Large intestine (tissue), 3 donors: ENCODE measurements at regions not wholly inside any gene's neighbourhood (a gene's known extent, or its start where the extent isn't known, plus 50 kb on each side); places are given as distances from the start of the nearest gene placed in this dataset.
A peak's percentile ranks its signal among the peaks of the same experiment; 100 is the strongest.

Experiments used
- DNase-seq, 2 donors: peaks; one replicate each; pipeline versions ENCODE4 v3.0.0 to v3.0.0-alpha.2; 2013
- H3K27ac ChIP-seq: one replicate; pipeline ENCODE4 v1.5.1; 2013; ENCODE audit warnings: low read length
- H3K27me3 ChIP-seq: 2 replicates; pipeline ENCODE4 v1.6.1; 2013; ENCODE audit warnings: low read length; ENCODE audit not compliant: control insufficient read depth, insufficient read depth
- H3K36me3 ChIP-seq: 2 replicates; pipeline ENCODE4 v1.6.1; 2013; ENCODE audit warnings: low read length; ENCODE audit not compliant: control insufficient read depth, insufficient read depth
- H3K4me1 ChIP-seq: one replicate; pipeline ENCODE4 v1.6.1; 2013; ENCODE audit warnings: low read length; ENCODE audit not compliant: control insufficient read depth, insufficient read depth
- H3K4me3 ChIP-seq: one replicate; pipeline ENCODE4 v1.5.1; 2013; ENCODE audit warnings: low read length
- H3K9me3 ChIP-seq: one replicate; pipeline ENCODE4 v1.6.1; 2013; ENCODE audit warnings: mild to moderate bottlenecking, low read depth, low read length, moderate library complexity; ENCODE audit not compliant: control insufficient read depth
- WGBS: methylation state at CpG from one replicate; pipeline ENCODE4 v1.1.5; 2013; ENCODE audit warnings: low lambda C conversion rate; ENCODE audit not compliant: insufficient coverage; 5-methylcytosine and 5-hydroxymethylcytosine counted together

DNA sequence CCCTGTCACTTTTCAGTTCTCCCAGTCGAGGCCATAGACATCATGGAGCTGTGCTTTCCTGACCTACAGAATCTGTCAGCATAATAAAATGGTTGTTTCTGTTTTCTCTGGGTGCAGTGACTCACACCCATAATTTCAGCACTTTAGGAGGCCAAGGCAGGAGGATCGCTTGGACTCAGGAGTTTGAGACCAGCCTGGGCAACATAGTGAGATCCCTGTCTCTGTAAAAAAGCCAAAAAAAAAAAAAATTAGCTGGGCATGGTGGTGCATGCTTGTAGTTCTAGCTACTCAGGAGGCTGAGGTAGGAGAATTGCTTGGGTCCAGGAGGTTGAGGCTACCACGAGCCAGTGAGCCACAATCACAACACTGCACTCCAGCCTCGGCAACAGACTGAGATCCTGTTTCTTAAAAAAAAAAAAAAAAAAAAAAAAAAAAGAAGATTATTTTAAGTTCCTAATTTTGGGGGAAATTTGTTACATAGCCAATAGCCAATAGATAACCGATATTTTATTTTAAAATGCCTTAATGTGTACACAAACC lies 196.2 kb downstream of the ADSS2 start:
- H3K4me3 ChIP-seq, result no peak overlapping the region
- no peak for DNase-seq
- 100% methylated on average over 1 of the region's 5 CpGs for WGBS
- H3K27me3 ChIP-seq, result no peaks in the 10 kb centered on the region
- H3K4me1 ChIP-seq, result no peaks in the 10 kb centered on the region
- no peak overlapping the region for H3K27ac ChIP-seq
- H3K9me3 ChIP-seq, result no peaks in the 10 kb centered on the region
- no peaks in the 10 kb centered on the region for H3K36me3 ChIP-seq

DNA sequence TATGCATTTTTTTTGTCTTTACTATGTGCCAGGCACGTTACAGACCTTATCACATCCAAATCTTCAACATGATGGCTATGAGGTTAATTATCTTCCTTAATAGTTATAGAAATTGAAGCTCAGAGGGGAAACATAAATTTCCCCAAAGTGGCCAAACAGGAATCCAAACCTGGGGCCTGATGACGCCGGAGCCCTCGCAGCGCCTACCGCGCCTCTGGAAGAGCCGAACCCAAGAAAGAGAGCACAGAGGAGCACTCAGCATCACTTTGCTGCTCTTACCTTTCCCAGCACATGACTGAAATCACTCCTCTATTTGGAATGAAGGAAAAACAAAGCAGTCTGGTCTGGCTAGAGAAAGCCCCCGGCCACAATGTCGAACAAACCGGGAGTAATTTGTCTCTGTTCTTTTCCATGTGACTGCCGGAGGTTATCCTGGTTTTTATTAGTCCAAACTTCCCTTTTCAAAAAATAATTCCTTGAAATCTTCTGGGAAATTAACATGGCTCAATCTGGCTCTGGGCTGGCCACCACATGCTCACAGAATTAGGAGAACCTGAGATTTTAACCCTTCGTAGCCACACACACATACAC lies 195.5 kb downstream of the ADSS2 start:
- H3K27ac ChIP-seq, result no peak overlapping the region
- DNase-seq, result no peak
- no peak overlapping the region for H3K4me3 ChIP-seq
- WGBS, result no CpG with 5 or more reads among the region's 13 CpGs
- H3K4me1 ChIP-seq, result no peaks in the 10 kb centered on the region
- H3K36me3 ChIP-seq, result no peaks in the 10 kb centered on the region
- H3K9me3 ChIP-seq, result no peaks in the 10 kb centered on the region
- no peaks in the 10 kb centered on the region for H3K27me3 ChIP-seq

- H3K4me1 ChIP-seq, result no peaks in the 10 kb centered on the region
- WGBS, result 94% methylated on average over 3 of the region's 3 CpGs
- DNase-seq, result no peak
- no peaks in the 10 kb centered on the region for H3K27me3 ChIP-seq
- H3K9me3 ChIP-seq, result no peaks in the 10 kb centered on the region
- no peaks in the 10 kb centered on the region for H3K36me3 ChIP-seq
- H3K4me3 ChIP-seq, result no peak overlapping the region
- no peak overlapping the region for H3K27ac ChIP-seq
Measured at GRCh38 chr1:244264163-244264562, 187.5 kb downstream of the ADSS2 start.

GRCh38 chr1:244265507-244265906 lies 186.2 kb downstream of the ADSS2 start:
- WGBS, result no CpG with 5 or more reads among the region's 2 CpGs
- H3K4me3 ChIP-seq, result no peak overlapping the region
- H3K4me1 ChIP-seq, result no peaks in the 10 kb centered on the region
- no peaks in the 10 kb centered on the region for H3K9me3 ChIP-seq
- H3K27ac ChIP-seq, result no peak overlapping the region
- H3K36me3 ChIP-seq, result no peaks in the 10 kb centered on the region
- no peaks in the 10 kb centered on the region for H3K27me3 ChIP-seq
- no peak for DNase-seq

DNA sequence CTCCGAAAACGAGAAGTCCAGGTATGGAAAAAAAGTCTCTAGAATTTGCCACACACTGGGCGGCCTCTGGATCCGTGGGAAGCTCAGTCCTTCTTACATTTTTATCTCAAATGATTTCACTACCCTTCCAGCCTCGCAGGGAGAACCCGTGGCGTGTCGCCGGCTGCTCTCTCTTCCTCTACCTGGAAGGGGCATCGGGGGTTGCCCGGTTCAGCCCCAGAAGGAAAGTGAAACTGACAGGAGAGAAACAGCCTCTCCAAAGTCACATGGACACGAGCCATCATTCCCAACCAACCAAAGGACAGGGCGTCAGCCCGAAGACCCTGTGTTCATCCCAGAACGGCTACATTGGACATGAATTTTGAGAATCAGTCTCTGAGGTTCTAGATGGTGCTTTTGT lies 182.5 kb downstream of the ADSS2 start:
- Histone ChIP-seq H3K4me1 (no peaks in the 10 kb centered on the region), H3K4me3 (no peak overlapping the region), H3K9me3 (no peaks in the 10 kb centered on the region), H3K27ac (no peak overlapping the region), H3K27me3 (no peaks in the 10 kb centered on the region), H3K36me3 (no peaks in the 10 kb centered on the region)
- no CpG with 5 or more reads among the region's 15 CpGs for WGBS
- no peak for DNase-seq

GRCh38 chr1:244271004-244271403 lies 180.7 kb downstream of the ADSS2 start:
- Histone ChIP-seq H3K4me1 (no peaks in the 10 kb centered on the region), H3K9me3 (no peaks in the 10 kb centered on the region), H3K36me3 (no peaks in the 10 kb centered on the region), H3K27ac (no peak overlapping the region), H3K4me3 (no peak overlapping the region), H3K27me3 (no peaks in the 10 kb centered on the region)
- WGBS, result no CpG with 5 or more reads among the region's 3 CpGs
- DNase-seq, result no peak

DNA sequence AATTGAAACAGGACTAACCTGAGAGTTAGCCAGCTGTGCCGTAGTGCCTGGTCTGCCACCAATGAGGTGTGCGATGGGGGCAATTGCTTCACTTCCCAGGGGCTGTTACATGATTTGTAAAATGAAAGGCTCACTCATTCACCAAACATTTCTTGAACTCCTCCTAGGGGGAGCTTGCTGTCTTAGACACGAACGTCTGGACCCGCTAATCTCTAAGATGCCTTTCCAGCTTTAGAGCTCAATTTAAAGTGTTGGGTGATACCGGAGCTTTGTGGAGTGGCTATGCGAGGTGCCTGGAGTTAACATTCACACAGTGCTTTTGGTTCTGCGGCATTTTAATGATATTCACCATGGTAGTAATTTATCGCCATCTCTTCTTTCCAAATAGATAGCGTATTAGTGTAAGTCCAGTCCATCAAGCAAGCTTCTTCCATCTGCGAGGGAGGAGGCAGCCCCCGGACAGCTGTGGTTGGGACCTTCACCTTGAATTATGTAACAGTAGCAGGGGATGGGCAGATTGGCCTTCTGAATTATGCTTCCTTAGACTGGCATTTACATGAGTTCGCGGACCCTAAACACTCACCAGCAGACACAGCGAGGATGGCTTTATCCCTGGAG lies 179.9 kb downstream of the ADSS2 start:
- Histone ChIP-seq H3K36me3 (no peaks in the 10 kb centered on the region), H3K27ac (no peak overlapping the region), H3K4me1 (no peaks in the 10 kb centered on the region), H3K4me3 (no peak overlapping the region), H3K27me3 (no peaks in the 10 kb centered on the region), H3K9me3 (no peaks in the 10 kb centered on the region)
- no CpG with 5 or more reads among the region's 15 CpGs for WGBS
- DNase-seq, result no peak

- no peaks in the 10 kb centered on the region for H3K4me1 ChIP-seq
- H3K36me3 ChIP-seq, result no peaks in the 10 kb centered on the region
- peak; percentile 66 to 69 for DNase-seq
- WGBS, result 67% methylated on average over 2 of the region's 9 CpGs
- H3K27ac ChIP-seq, result no peak overlapping the region
- H3K9me3 ChIP-seq, result no peaks in the 10 kb centered on the region
- H3K4me3 ChIP-seq, result no peak overlapping the region
- H3K27me3 ChIP-seq, result no peaks in the 10 kb centered on the region
Measured at GRCh38 chr1:244272471-244273261, 179.0 kb downstream of the ADSS2 start.

- Histone ChIP-seq H3K27me3 (no peaks in the 10 kb centered on the region), H3K9me3 (no peaks in the 10 kb centered on the region), H3K36me3 (no peaks in the 10 kb centered on the region), H3K4me1 (no peaks in the 10 kb centered on the region), H3K27ac (no peak overlapping the region), H3K4me3 (no peak overlapping the region)
- no peak for DNase-seq
- WGBS, result no CpG with 5 or more reads among the region's 8 CpGs
Measured at GRCh38 chr1:244273262-244273844, 178.4 kb downstream of the ADSS2 start.

DNA sequence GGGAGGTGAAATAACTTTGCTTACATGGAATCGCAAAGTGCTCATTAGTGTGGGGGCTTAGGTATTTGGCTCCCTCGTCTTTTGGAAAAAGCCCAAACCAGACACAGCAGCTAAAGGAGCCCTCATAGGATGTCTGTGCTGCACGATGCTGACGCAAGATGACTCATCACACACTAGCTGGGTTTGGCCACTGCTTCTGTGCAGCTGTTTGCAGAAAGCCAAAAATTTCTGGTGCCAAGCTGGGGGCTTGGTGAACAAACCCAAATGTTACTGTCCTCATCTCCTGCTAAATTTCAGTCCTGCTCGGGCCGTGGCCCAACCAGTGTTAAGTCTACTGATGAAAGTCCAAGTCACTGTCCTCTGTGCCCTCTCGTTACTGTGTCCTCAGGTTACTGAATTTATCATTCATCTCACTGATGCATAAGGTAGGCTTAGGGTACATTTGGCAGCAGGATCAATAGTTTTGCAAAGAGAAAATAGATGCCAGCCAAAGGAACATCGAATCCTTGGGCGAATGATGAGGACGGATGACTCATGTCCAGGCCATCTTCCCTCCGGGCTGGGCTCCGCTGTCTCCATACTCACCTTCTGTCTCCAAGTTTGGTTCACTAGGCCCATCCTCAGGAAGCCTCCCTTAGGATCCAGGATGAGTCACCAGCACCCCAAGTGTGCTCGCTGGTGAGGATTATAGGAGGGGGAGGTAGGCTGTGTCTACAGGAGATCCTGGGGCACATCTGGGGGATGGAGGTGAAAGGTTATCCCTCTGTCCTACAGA lies 177.7 kb downstream of the ADSS2 start:
- no CpG with 5 or more reads among the region's 13 CpGs for WGBS
- DNase-seq, result peak; percentile 49 to 55
- H3K9me3 ChIP-seq, result no peaks in the 10 kb centered on the region
- no peak overlapping the region for H3K27ac ChIP-seq
- H3K27me3 ChIP-seq, result no peaks in the 10 kb centered on the region
- H3K4me1 ChIP-seq, result no peaks in the 10 kb centered on the region
- no peak overlapping the region for H3K4me3 ChIP-seq
- H3K36me3 ChIP-seq, result no peaks in the 10 kb centered on the region
